NCI-H526 treated with DMSO at 0.1 percent for 48 hours (cell line): ENCODE measurements at regions not wholly inside any gene's neighbourhood (a gene's known extent, or its start where the extent isn't known, plus 50 kb on each side); places are given as distances from the start of the nearest gene placed in this dataset.

Experiments used
- DNase-seq: peaks from one replicate; lab custom pipeline; 2025; lab: John Stamatoyannopoulos, UW

GRCh38 chr11:11173316-11174025 is 179.6 kb downstream of the CSNK2A3 start:
- DNase-seq: no peak

- no peak for DNase-seq
Observed at GRCh38 chr11:11171854-11172253, 181.2 kb downstream of the CSNK2A3 start.

- DNase-seq: no peak
Observed at GRCh38 chr11:11171285-11171684, 181.8 kb downstream of the CSNK2A3 start.

- no peak for DNase-seq
Observed at GRCh38 chr11:11170352-11171084, 182.5 kb downstream of the CSNK2A3 start.

- no peak for DNase-seq
Observed at GRCh38 chr11:11169715-11170351, 183.2 kb downstream of the CSNK2A3 start.

GRCh38 chr11:11167806-11168205 is 185.2 kb downstream of the CSNK2A3 start:
- no peak for DNase-seq

GRCh38 chr11:11164334-11164690 is 188.7 kb downstream of the CSNK2A3 start:
- DNase-seq: no peak

- no peak for DNase-seq
Observed at GRCh38 chr11:11163669-11164333, 189.2 kb downstream of the CSNK2A3 start.

- DNase-seq: no peak
Observed at GRCh38 chr11:11163236-11163635, 189.8 kb downstream of the CSNK2A3 start.

- DNase-seq: peak; percentile 21
Observed at GRCh38 chr11:11157185-11157584, 195.9 kb downstream of the CSNK2A3 start.

- DNase-seq: no peak
Observed at GRCh38 chr11:11155962-11156815, 196.9 kb downstream of the CSNK2A3 start.

- no peak for DNase-seq
Observed at GRCh38 chr11:11152877-11153276, 200.2 kb downstream of the CSNK2A3 start.

GRCh38 chr11:11149671-11150459 is 203.2 kb downstream of the CSNK2A3 start:
- DNase-seq: no peak

- DNase-seq: no peak
Observed at GRCh38 chr11:11148596-11148995, 204.5 kb downstream of the CSNK2A3 start.

- no peak for DNase-seq
Observed at GRCh38 chr11:11148104-11148509, 204.9 kb downstream of the CSNK2A3 start.

GRCh38 chr11:11146830-11147229 is 206.2 kb downstream of the CSNK2A3 start:
- no peak for DNase-seq

- DNase-seq: no peak
Observed at GRCh38 chr11:11143849-11144248, 209.2 kb downstream of the CSNK2A3 start.

GRCh38 chr11:11142430-11142829 is 210.6 kb downstream of the CSNK2A3 start:
- no peak for DNase-seq

GRCh38 chr11:11141065-11141464 is 212.0 kb downstream of the CSNK2A3 start:
- DNase-seq: no peak

- no peak for DNase-seq
Observed at GRCh38 chr11:11140510-11140909, 212.5 kb downstream of the CSNK2A3 start.

- DNase-seq: no peak
Observed at GRCh38 chr11:11137339-11137738, 215.7 kb downstream of the CSNK2A3 start.
